H1 (cell line): ENCODE measurements at regions not wholly inside any gene's neighbourhood (a gene's known extent, or its start where the extent isn't known, plus 50 kb on each side); places are given as distances from the start of the nearest gene placed in this dataset.

Experiments
- CTCF ChIA-PET: fragments of 300-600 bp; sonication (Branson Sonifier 250); formaldehyde crosslinking; loops from one replicate; lab custom pipeline; 2021; ENCODE audit not compliant: partially characterized antibody; lab: Charles Lee
- POLR2A ChIA-PET: fragments of 300-600 bp; sonication (Branson Sonifier 250); formaldehyde crosslinking; loops from one replicate; lab custom pipeline; 2021; ENCODE audit warnings: inconsistent platforms; ENCODE audit not compliant: partially characterized antibody; lab: Charles Lee
- DNase-seq, 2 experiments: peaks; one replicate each; pipeline versions ENCODE4 v3.0.0 to v3.0.0-alpha.2; 2010 to 2022; ENCODE audit warnings: low spot score in 2 of 2, low read depth in 1 of 2, mixed read lengths in 1 of 2
- FAIRE-seq: peaks from 2 replicates; lab custom pipeline; 2011; peaks lifted over from hg19 to GRCh38; lab: Jason Lieb, UNC
- H2AFZ ChIP-seq: 2 replicates; pipeline ENCODE4 v1.8.1; 2012; ENCODE audit warnings: low read length, inconsistent platforms
- H2AK5ac ChIP-seq: 2 replicates; pipeline ENCODE4 v1.6.1; 2013; ENCODE audit warnings: low read depth, low read length
- H2BK120ac ChIP-seq: replicated peaks from 2 replicates; pipeline ENCODE3; 2013; ENCODE audit warnings: low read depth, low read length, inconsistent platforms
- H2BK12ac ChIP-seq: 2 replicates; pipeline ENCODE4 v1.6.1; 2013; ENCODE audit warnings: low read depth, low read length
- H2BK15ac ChIP-seq: 2 replicates; pipeline ENCODE4 v1.6.1; 2013; ENCODE audit warnings: low read length
- H2BK20ac ChIP-seq: 2 replicates; pipeline ENCODE4 v1.6.1; 2013; ENCODE audit warnings: low read length
- H2BK5ac ChIP-seq: 2 replicates; pipeline ENCODE4 v1.6.1; 2013; ENCODE audit warnings: low read depth, low read length
- H3K14ac ChIP-seq: 2 replicates; pipeline ENCODE4 v1.6.1; 2013; ENCODE audit warnings: inconsistent platforms; ENCODE audit not compliant: insufficient read length
- H3K18ac ChIP-seq: 2 replicates; pipeline ENCODE4 v1.6.1; 2013; ENCODE audit warnings: low read length; ENCODE audit errors: extremely low read depth
- H3K23ac ChIP-seq: 2 replicates; pipeline ENCODE4 v1.6.1; 2013; ENCODE audit warnings: inconsistent platforms; ENCODE audit not compliant: insufficient read length
- H3K23me2 ChIP-seq: 2 replicates; pipeline ENCODE4 v1.6.1; 2013; ENCODE audit warnings: low read depth, low read length
- H3K27ac ChIP-seq: 2 replicates; pipeline ENCODE4 v1.6.1; 2011; ENCODE audit warnings: low read depth, low read length, inconsistent platforms
- H3K27me3 ChIP-seq, 4 experiments: replicated peaks in 1 of 4; 1 replicate in 1 of 4; 2 replicates in 3 of 4; pipeline versions ENCODE4 v1.6.1 to v1.8.1; 2011 to 2013; ENCODE audit warnings: low read length in 3 of 4, mild to moderate bottlenecking in 3 of 4, inconsistent platforms in 2 of 4, mixed read lengths in 2 of 4, moderate library complexity in 1 of 4; ENCODE audit not compliant: control insufficient read depth in 3 of 4, insufficient read depth in 3 of 4; ENCODE audit errors: extremely low read depth in 1 of 4
- H3K36me3 ChIP-seq, 4 experiments: 2 replicates each; pipeline versions ENCODE4 v1.6.1 to v1.8.1; 2011 to 2013; ENCODE audit warnings: mild to moderate bottlenecking in 4 of 4, low read length in 3 of 4, moderate library complexity in 2 of 4, control low read depth in 1 of 4, inconsistent platforms in 1 of 4; ENCODE audit not compliant: insufficient read depth in 4 of 4, control insufficient read depth in 2 of 4
- H3K4ac ChIP-seq: replicated peaks from 2 replicates; pipeline ENCODE3; 2013; ENCODE audit warnings: low read length, low read depth, mixed read lengths, inconsistent platforms; ENCODE audit not compliant: insufficient read length
- H3K4me1 ChIP-seq, 4 experiments: replicated peaks in 1 of 4; 1 replicate in 1 of 4; 2 replicates in 3 of 4; pipeline versions ENCODE4 v1.6.1 to v1.8.1; 2011 to 2013; ENCODE audit warnings: low read length in 3 of 4, inconsistent platforms in 2 of 4, mixed read lengths in 1 of 4; ENCODE audit not compliant: insufficient read depth in 4 of 4, control insufficient read depth in 3 of 4
- H3K4me2 ChIP-seq, 2 experiments: 2 replicates each; pipeline versions ENCODE4 v1.6.1 to v1.8.1; 2011 to 2013; ENCODE audit warnings: low read depth in 2 of 2, low read length in 2 of 2, control low read depth in 1 of 2, inconsistent platforms in 1 of 2, mild to moderate bottlenecking in 1 of 2; ENCODE audit not compliant: insufficient read depth in 1 of 2
- H3K4me3 ChIP-seq, 4 experiments: fragments of 200-600, 300-600 bp in 1 of 4; sonication (generic), shearing (Covaris generic), sonication (Bioruptor Twin) in 1 of 4; 2 replicates each; pipeline versions ENCODE4 v1.5.1 to v1.8.1; 2011 to 2016; ENCODE audit warnings: low read length in 4 of 4, low read depth in 3 of 4, control low read depth in 2 of 4, inconsistent platforms in 2 of 4, mild to moderate bottlenecking in 2 of 4, mixed read lengths in 1 of 4, moderate library complexity in 1 of 4; ENCODE audit not compliant: insufficient read depth in 2 of 4; ENCODE audit errors: extremely low read depth in 1 of 4
- H3K56ac ChIP-seq: replicated peaks from 2 replicates; pipeline ENCODE3; 2013; ENCODE audit warnings: low read depth, mild to moderate bottlenecking, mixed read lengths, low read length, inconsistent platforms; ENCODE audit not compliant: insufficient read length
- H3K79me1 ChIP-seq: 2 replicates; pipeline ENCODE4 v1.6.1; 2013; ENCODE audit warnings: low read depth, low read length, control low read depth
- H3K79me2 ChIP-seq, 2 experiments: 2 replicates each; pipeline versions ENCODE4 v1.6.1 to v1.8.1; 2012 to 2013; ENCODE audit warnings: low read length in 2 of 2, mild to moderate bottlenecking in 2 of 2, inconsistent platforms in 1 of 2; ENCODE audit not compliant: insufficient read depth in 2 of 2, control insufficient read depth in 1 of 2
- H3K9ac ChIP-seq, 4 experiments: replicated peaks in 1 of 4; 1 replicate in 1 of 4; 2 replicates in 3 of 4; pipeline versions ENCODE4 v1.6.1 to v1.8.1; 2011 to 2013; ENCODE audit warnings: low read depth in 3 of 4, low read length in 3 of 4, control low read depth in 2 of 4, mild to moderate bottlenecking in 2 of 4, moderate library complexity in 2 of 4, inconsistent platforms in 1 of 4; ENCODE audit errors: extremely low read depth in 1 of 4
- H3K9me3 ChIP-seq, 2 experiments: 2 replicates each; pipeline versions ENCODE4 v1.6.1 to v1.8.1; 2012 to 2013; ENCODE audit warnings: mild to moderate bottlenecking in 2 of 2, moderate library complexity in 2 of 2, control low read depth in 1 of 2, inconsistent platforms in 1 of 2, low read depth in 1 of 2, low read length in 1 of 2, mixed read lengths in 1 of 2; ENCODE audit not compliant: insufficient read depth in 2 of 2
- H4K20me1 ChIP-seq, 2 experiments: replicated peaks in 1 of 2; 2 replicates each; pipeline versions ENCODE3 to v1.8.1; 2011 to 2013; ENCODE audit warnings: inconsistent platforms in 2 of 2, low read length in 2 of 2, mild to moderate bottlenecking in 1 of 2; ENCODE audit not compliant: insufficient read depth in 2 of 2, control insufficient read depth in 1 of 2
- H4K5ac ChIP-seq: 2 replicates; pipeline ENCODE4 v1.6.1; 2013; ENCODE audit warnings: low read length, low read depth, mixed read lengths, inconsistent platforms; ENCODE audit not compliant: insufficient read length
- H4K8ac ChIP-seq: 2 replicates; pipeline ENCODE4 v1.8.0; 2013; ENCODE audit warnings: mild to moderate bottlenecking, moderate library complexity, low read length, inconsistent platforms; ENCODE audit not compliant: insufficient read depth; ENCODE audit errors: extremely low read depth
- H4K91ac ChIP-seq: replicated peaks from 2 replicates; pipeline ENCODE3; 2013; ENCODE audit warnings: low read length, mixed read lengths, inconsistent platforms; ENCODE audit not compliant: insufficient read length
- WGBS, 2 experiments: shearing (Covaris generic) in 1 of 2; methylation state at CpG; one replicate each; pipeline versions ENCODE4 v1.1.6 to v1.1.7; 2013 to 2015; ENCODE audit warnings: low lambda C conversion rate in 2 of 2, mixed read lengths in 2 of 2, inconsistent platforms in 1 of 2, low coverage in 1 of 2, missing lambda C conversion rate in 1 of 2; ENCODE audit not compliant: insufficient replicate concordance in 2 of 2, insufficient coverage in 1 of 2, insufficient read length in 1 of 2; ENCODE audit errors: extremely low coverage in 1 of 2, missing lambda C conversion rate in 1 of 2; 5-methylcytosine and 5-hydroxymethylcytosine counted together
- TF ChIP-seq, protein P1 (sequence below): IDR thresholded peaks from 2 replicates; pipeline ENCODE4 v1.6.1; 2012; ENCODE audit warnings: low read length, inconsistent platforms

DNA sequence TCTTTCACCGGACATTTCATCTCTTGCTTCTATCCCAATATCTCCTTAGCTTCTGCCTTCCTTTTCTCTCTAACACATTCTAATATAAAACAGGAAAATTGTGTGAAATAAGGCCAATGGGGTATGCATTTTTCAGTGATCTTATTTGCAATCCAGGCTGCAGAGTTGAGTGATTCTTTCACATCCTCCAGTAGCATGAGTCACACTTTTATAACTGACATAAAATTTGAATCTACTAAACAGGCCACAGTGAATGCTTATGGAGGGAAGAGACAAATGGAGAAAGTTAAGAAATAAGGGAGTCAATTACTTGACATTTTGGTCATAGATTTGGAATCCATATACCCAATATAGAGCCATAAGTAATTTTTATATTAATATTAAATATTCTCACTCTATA, 1037.0 kb upstream of the SPRY2 start:
- no peaks in the 10 kb centered on the region for H3K23me2 ChIP-seq
- no peak overlapping the region for H2AK5ac ChIP-seq
- H3K14ac ChIP-seq, result no peak overlapping the region
- no peaks in the 10 kb centered on the region for H3K36me3 ChIP-seq
- H3K79me1 ChIP-seq, result no peaks in the 10 kb centered on the region
- H2BK20ac ChIP-seq, result no peak overlapping the region
- H3K27ac ChIP-seq, result no peak overlapping the region
- no peak overlapping the region for H3K4me2 ChIP-seq
- no peak overlapping the region for H3K18ac ChIP-seq
- ChIA-PET POLR2A (no interaction called here), CTCF (no interaction called here)
- no peak overlapping the region for H3K56ac ChIP-seq
- H4K20me1 ChIP-seq, result no peaks in the 10 kb centered on the region
- no peak overlapping the region for H3K4ac ChIP-seq
- no peak overlapping the region for H4K91ac ChIP-seq
- no peak overlapping the region for H2BK120ac ChIP-seq
- H2BK15ac ChIP-seq, result no peak overlapping the region
- H3K4me3 ChIP-seq, result no peak overlapping the region
- H3K27me3 ChIP-seq, result no peaks in the 10 kb centered on the region
- TF ChIP-seq, protein P1, sequence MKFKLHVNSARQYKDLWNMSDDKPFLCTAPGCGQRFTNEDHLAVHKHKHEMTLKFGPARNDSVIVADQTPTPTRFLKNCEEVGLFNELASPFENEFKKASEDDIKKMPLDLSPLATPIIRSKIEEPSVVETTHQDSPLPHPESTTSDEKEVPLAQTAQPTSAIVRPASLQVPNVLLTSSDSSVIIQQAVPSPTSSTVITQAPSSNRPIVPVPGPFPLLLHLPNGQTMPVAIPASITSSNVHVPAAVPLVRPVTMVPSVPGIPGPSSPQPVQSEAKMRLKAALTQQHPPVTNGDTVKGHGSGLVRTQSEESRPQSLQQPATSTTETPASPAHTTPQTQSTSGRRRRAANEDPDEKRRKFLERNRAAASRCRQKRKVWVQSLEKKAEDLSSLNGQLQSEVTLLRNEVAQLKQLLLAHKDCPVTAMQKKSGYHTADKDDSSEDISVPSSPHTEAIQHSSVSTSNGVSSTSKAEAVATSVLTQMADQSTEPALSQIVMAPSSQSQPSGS, result no peak
- H3K79me2 ChIP-seq, result no peaks in the 10 kb centered on the region
- WGBS, 2 experiments, result 90% methylated on average over 1 of the region's 1 CpG; no CpG with 5 or more reads in 1 of the 2 experiments
- no peak overlapping the region for H2BK5ac ChIP-seq
- H2BK12ac ChIP-seq, result no peak overlapping the region
- peaks cover 0 to 2% (median 0%) of the 10 kb centered on the region in 4 experiments; a peak in 2 of 7 replicates for H3K4me1 ChIP-seq
- H2AFZ ChIP-seq, result no peak overlapping the region
- H4K5ac ChIP-seq, result no peak overlapping the region
- FAIRE-seq, result no peak
- no peak overlapping the region for H3K9ac ChIP-seq
- no peak for DNase-seq
- no peak overlapping the region for H3K23ac ChIP-seq
- no peak overlapping the region for H4K8ac ChIP-seq
- no peaks in the 10 kb centered on the region for H3K9me3 ChIP-seq
